Omental fat pad (tissue), 3 donors: ENCODE measurements at regions not wholly inside any gene's neighbourhood (a gene's known extent, or its start where the extent isn't known, plus 50 kb on each side); places are given as distances from the start of the nearest gene placed in this dataset.

Experiments used
- ATAC-seq: fragments of 150-250 bp; one replicate; pipeline ENCODE4 v1.9.1; 2016; ENCODE audit warnings: mild to moderate bottlenecking, moderate library complexity; ENCODE audit not compliant: low FRiP score
- DNase-seq: peaks from one replicate; pipeline ENCODE4 v3.0.0-alpha.2; 2019; ENCODE audit warnings: low spot score
- TF ChIP-seq, protein P1 (sequence below), 3 donors: fragments of 450-650 bp; IDR thresholded peaks; one replicate each; pipeline ENCODE4 v1.5.1; 2016 to 2017; ENCODE audit warnings: antibody characterized with exemption in 3 of 3, mild to moderate bottlenecking in 3 of 3, moderate library complexity in 2 of 3

DNA sequence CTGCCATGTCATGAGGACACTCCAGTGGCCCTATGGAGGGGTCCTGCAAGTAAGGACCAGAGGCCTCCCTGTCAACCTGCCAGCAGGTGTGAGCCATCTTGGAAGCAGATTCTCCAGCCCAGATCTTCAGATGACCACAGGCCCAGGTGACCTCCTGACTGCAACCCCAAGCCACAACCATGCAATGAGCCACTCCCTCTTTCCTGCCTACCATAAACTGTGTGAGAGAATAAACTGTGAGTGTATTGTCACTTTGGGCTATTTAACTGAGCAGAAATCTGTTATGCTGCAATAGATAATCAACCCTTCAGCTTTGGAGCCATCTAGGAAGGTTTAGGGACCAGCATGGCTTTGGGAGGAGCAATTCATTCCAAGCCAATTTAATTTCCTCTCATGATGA, 367.9 kb downstream of the SHQ1 start:
- no peak for ATAC-seq
- TF ChIP-seq, protein P1, sequence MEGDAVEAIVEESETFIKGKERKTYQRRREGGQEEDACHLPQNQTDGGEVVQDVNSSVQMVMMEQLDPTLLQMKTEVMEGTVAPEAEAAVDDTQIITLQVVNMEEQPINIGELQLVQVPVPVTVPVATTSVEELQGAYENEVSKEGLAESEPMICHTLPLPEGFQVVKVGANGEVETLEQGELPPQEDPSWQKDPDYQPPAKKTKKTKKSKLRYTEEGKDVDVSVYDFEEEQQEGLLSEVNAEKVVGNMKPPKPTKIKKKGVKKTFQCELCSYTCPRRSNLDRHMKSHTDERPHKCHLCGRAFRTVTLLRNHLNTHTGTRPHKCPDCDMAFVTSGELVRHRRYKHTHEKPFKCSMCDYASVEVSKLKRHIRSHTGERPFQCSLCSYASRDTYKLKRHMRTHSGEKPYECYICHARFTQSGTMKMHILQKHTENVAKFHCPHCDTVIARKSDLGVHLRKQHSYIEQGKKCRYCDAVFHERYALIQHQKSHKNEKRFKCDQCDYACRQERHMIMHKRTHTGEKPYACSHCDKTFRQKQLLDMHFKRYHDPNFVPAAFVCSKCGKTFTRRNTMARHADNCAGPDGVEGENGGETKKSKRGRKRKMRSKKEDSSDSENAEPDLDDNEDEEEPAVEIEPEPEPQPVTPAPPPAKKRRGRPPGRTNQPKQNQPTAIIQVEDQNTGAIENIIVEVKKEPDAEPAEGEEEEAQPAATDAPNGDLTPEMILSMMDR (IDR thresholded peaks at IDR 0.05), result no peak
- DNase-seq, result no peak

DNA sequence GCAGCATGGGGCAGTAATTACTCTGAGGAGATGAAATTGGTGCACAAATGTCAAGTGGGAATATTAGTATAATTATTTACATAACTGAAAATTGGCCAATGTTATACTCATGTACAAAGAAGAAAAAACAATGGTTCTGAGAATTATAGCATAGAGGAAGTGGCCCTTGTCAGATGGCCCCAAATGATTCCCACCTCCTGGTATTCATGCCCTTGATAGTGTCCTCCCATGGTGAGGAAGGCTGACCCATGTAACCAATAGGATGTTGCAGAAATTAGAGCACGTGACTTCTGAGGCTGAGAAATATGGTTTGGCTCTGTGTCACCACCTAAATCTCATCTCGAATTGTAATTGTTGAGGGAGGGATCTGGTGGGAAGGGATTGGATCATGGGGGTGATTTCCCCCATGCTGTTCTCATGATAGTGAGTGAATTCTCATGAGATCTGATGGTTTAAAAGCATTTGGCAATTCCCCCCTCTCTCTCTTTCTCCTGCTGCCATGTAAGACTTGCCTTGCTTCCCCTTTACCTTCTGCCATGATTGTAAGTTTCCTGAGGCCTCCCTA, 368.5 kb downstream of the SHQ1 start:
- ATAC-seq, result no peak
- TF ChIP-seq, protein P1 (IDR thresholded peaks at IDR 0.05), result no peak
- DNase-seq, result no peak

- TF ChIP-seq, protein P1 (IDR thresholded peaks at IDR 0.05), result no peak
These were observed 372.1 kb downstream of the SHQ1 start for GRCh38 chr3:72476139-72476483.

DNA sequence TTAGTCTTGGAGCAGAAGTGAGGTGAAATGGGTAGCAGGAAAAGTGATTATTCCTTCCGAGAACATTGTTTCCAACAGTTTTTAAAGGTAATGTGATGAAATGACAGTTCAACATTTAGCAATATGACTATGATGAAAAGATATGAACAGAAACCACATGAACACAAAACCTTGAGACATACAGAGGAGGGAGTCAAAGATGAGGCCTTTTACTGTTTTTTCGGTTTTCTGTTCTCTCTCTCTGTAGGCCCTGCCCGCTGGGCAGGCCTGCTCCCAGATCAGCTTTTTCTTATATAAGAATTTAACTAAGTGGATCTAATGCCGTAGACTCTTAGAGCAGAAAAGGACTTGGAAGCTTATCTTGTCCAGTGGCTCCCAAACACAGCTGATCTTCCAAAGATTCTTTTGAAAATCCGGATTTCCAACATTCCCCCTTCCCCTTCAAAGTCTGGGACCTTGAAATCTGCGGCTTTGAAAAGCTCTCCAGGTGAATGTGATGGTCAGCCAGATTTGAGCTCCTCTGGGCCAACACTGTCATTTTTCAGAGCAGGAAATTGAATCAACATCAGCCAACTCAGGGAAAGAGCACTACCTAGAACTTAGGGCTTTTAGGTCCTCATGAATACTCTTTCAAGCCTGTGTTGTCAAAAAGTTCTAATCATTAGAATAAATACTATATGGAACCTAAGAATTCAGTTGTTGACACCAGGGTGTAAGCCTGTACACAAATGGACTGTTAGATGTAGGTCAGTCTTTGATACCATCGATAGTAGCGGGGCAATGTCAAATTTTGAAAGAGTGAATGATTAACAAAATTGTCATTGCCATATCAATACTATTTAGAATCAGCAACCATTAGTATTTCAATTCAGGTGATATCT, 372.7 kb downstream of the SHQ1 start:
- ATAC-seq, result no peak
- TF ChIP-seq, protein P1 (IDR thresholded peaks at IDR 0.05), result no peak
- no peak for DNase-seq

More at GRCh38 chr3:72476139-72476483, 372.1 kb downstream of the SHQ1 start:
- no peak for ATAC-seq
- no peak for DNase-seq

- ATAC-seq (no peak), DNase-seq (no peak)
- TF ChIP-seq, protein P1 (IDR thresholded peaks at IDR 0.05), result no peak
These were observed 373.5 kb downstream of the SHQ1 start for GRCh38 chr3:72474775-72475174.

- ATAC-seq (no peak), DNase-seq (no peak)
- TF ChIP-seq, protein P1 (IDR thresholded peaks at IDR 0.05), result no peak
These were observed 375.1 kb downstream of the SHQ1 start for GRCh38 chr3:72473156-72473555.
